Activated T-cell treated with anti-CD3 and anti-CD28 coated beads, Interleukin-2, amount 50 U/mL, for 4 hours (primary cell): ENCODE measurements at regions not wholly inside any gene's neighbourhood (a gene's known extent, or its start where the extent isn't known, plus 50 kb on each side); places are given as distances from the start of the nearest gene placed in this dataset.

Experiments
- ATAC-seq, 2 donors: fragments of 200-7000 bp; cut with Tn5 transposase; one replicate each; pipeline ENCODE4 v1.10.0; 2021
- DNase-seq: peaks from one replicate; pipeline ENCODE4 v3.0.0-alpha.2; 2020
- H3K27me3 Mint-ChIP-seq: one replicate; pipeline ENCODE4 v1.8.0; 2021; ENCODE audit warnings: low read depth, mixed read lengths
- H3K36me3 Mint-ChIP-seq: one replicate; pipeline ENCODE4 v1.8.0; 2022; ENCODE audit warnings: mixed read lengths; ENCODE audit not compliant: insufficient read depth
- H3K4me1 Mint-ChIP-seq: one replicate; pipeline ENCODE4 v1.8.0; 2021; ENCODE audit warnings: low read depth, mixed read lengths
- H3K4me3 Mint-ChIP-seq: one replicate; pipeline ENCODE4 v1.8.0; 2021; ENCODE audit warnings: mild to moderate bottlenecking, moderate library complexity, mixed read lengths
- H3K9me3 Mint-ChIP-seq: one replicate; pipeline ENCODE4 v1.8.0; 2021; ENCODE audit warnings: mixed read lengths

GRCh38 chr13:90898811-90899210, 448.7 kb upstream of the MIR17HG start:
- ATAC-seq (no peak), DNase-seq (no peak)
- Mint-ChIP-seq H3K9me3 (peaks cover 9% of the 10 kb centered on the region), H3K4me1 (no peaks in the 10 kb centered on the region), H3K27me3 (no peaks in the 10 kb centered on the region), H3K36me3 (no peaks in the 10 kb centered on the region), H3K4me3 (no peak overlapping the region)

- H3K9me3 Mint-ChIP-seq, result peaks cover 9% of the 10 kb centered on the region
- no peak for DNase-seq
- H3K36me3 Mint-ChIP-seq, result no peaks in the 10 kb centered on the region
- H3K4me1 Mint-ChIP-seq, result no peaks in the 10 kb centered on the region
- H3K4me3 Mint-ChIP-seq, result no peak overlapping the region
- no peak for ATAC-seq
- H3K27me3 Mint-ChIP-seq, result no peaks in the 10 kb centered on the region
Measured at GRCh38 chr13:90899416-90899815, 448.1 kb upstream of the MIR17HG start.

- DNase-seq, result no peak
- Mint-ChIP-seq H3K4me3 (no peak overlapping the region), H3K27me3 (no peaks in the 10 kb centered on the region), H3K4me1 (no peaks in the 10 kb centered on the region), H3K36me3 (no peaks in the 10 kb centered on the region), H3K9me3 (peaks cover 18% of the 10 kb centered on the region)
- ATAC-seq, result no peak
Measured at GRCh38 chr13:90902255-90902654, 445.2 kb upstream of the MIR17HG start.

- no peaks in the 10 kb centered on the region for H3K36me3 Mint-ChIP-seq
- no peak for ATAC-seq
- peaks cover 14% of the 10 kb centered on the region for H3K9me3 Mint-ChIP-seq
- H3K27me3 Mint-ChIP-seq, result no peaks in the 10 kb centered on the region
- H3K4me3 Mint-ChIP-seq, result no peak overlapping the region
- no peaks in the 10 kb centered on the region for H3K4me1 Mint-ChIP-seq
- no peak for DNase-seq
Measured at GRCh38 chr13:90906554-90906953, 440.9 kb upstream of the MIR17HG start.

GRCh38 chr13:90908792-90909191, 438.7 kb upstream of the MIR17HG start:
- H3K27me3 Mint-ChIP-seq, result no peaks in the 10 kb centered on the region
- peaks cover 14% of the 10 kb centered on the region for H3K9me3 Mint-ChIP-seq
- H3K4me1 Mint-ChIP-seq, result no peaks in the 10 kb centered on the region
- no peak for ATAC-seq
- no peaks in the 10 kb centered on the region for H3K36me3 Mint-ChIP-seq
- DNase-seq, result no peak
- H3K4me3 Mint-ChIP-seq, result no peak overlapping the region

GRCh38 chr13:90910018-90910639, 437.4 kb upstream of the MIR17HG start:
- Mint-ChIP-seq H3K4me1 (no peaks in the 10 kb centered on the region), H3K36me3 (no peaks in the 10 kb centered on the region), H3K9me3 (peaks cover 17% of the 10 kb centered on the region), H3K27me3 (no peaks in the 10 kb centered on the region), H3K4me3 (no peak overlapping the region)
- DNase-seq (no peak), ATAC-seq (no peak)

- Mint-ChIP-seq H3K9me3 (peaks cover 9% of the 10 kb centered on the region), H3K4me1 (no peaks in the 10 kb centered on the region), H3K36me3 (no peaks in the 10 kb centered on the region), H3K4me3 (no peak overlapping the region), H3K27me3 (no peaks in the 10 kb centered on the region)
- ATAC-seq, result no peak
- DNase-seq, result no peak
Measured at GRCh38 chr13:90912247-90912646, 435.2 kb upstream of the MIR17HG start.

- no peaks in the 10 kb centered on the region for H3K4me1 Mint-ChIP-seq
- peaks cover 13% of the 10 kb centered on the region for H3K9me3 Mint-ChIP-seq
- H3K4me3 Mint-ChIP-seq, result no peak overlapping the region
- no peaks in the 10 kb centered on the region for H3K27me3 Mint-ChIP-seq
- no peak for DNase-seq
- no peak for ATAC-seq
- no peaks in the 10 kb centered on the region for H3K36me3 Mint-ChIP-seq
Measured at GRCh38 chr13:90918536-90918935, 429.0 kb upstream of the MIR17HG start.

GRCh38 chr13:90919153-90919552, 428.3 kb upstream of the MIR17HG start:
- no peak overlapping the region for H3K4me3 Mint-ChIP-seq
- no peaks in the 10 kb centered on the region for H3K4me1 Mint-ChIP-seq
- no peak for DNase-seq
- peaks cover 13% of the 10 kb centered on the region for H3K9me3 Mint-ChIP-seq
- no peak for ATAC-seq
- H3K27me3 Mint-ChIP-seq, result no peaks in the 10 kb centered on the region
- H3K36me3 Mint-ChIP-seq, result no peaks in the 10 kb centered on the region

GRCh38 chr13:90926459-90926858, 421.0 kb upstream of the MIR17HG start:
- no peak overlapping the region for H3K4me3 Mint-ChIP-seq

GRCh38 chr13:90928109-90928508, 419.4 kb upstream of the MIR17HG start:
- no peaks in the 10 kb centered on the region for H3K27me3 Mint-ChIP-seq
- H3K4me1 Mint-ChIP-seq, result no peaks in the 10 kb centered on the region
- H3K36me3 Mint-ChIP-seq, result no peaks in the 10 kb centered on the region
- DNase-seq (no peak), ATAC-seq (no peak)
- H3K4me3 Mint-ChIP-seq, result no peak overlapping the region
- H3K9me3 Mint-ChIP-seq, result peaks cover 13% of the 10 kb centered on the region

More at GRCh38 chr13:90926459-90926858, 421.0 kb upstream of the MIR17HG start:
- no peaks in the 10 kb centered on the region for H3K36me3 Mint-ChIP-seq
- peaks cover 13% of the 10 kb centered on the region for H3K9me3 Mint-ChIP-seq
- no peaks in the 10 kb centered on the region for H3K27me3 Mint-ChIP-seq
- DNase-seq (no peak), ATAC-seq (no peak)
- no peaks in the 10 kb centered on the region for H3K4me1 Mint-ChIP-seq

- Mint-ChIP-seq H3K4me1 (no peaks in the 10 kb centered on the region), H3K4me3 (no peak overlapping the region), H3K27me3 (no peaks in the 10 kb centered on the region), H3K9me3 (peaks cover 11% of the 10 kb centered on the region), H3K36me3 (no peaks in the 10 kb centered on the region)
- ATAC-seq, result no peak
- DNase-seq, result no peak
Measured at GRCh38 chr13:90933097-90933826, 414.2 kb upstream of the MIR17HG start.

- Mint-ChIP-seq H3K36me3 (no peaks in the 10 kb centered on the region), H3K27me3 (no peaks in the 10 kb centered on the region), H3K9me3 (peaks cover 5% of the 10 kb centered on the region), H3K4me1 (no peaks in the 10 kb centered on the region), H3K4me3 (no peak overlapping the region)
- no peak for ATAC-seq
- no peak for DNase-seq
Measured at GRCh38 chr13:90934741-90935140, 412.7 kb upstream of the MIR17HG start.

GRCh38 chr13:90938848-90939247, 408.6 kb upstream of the MIR17HG start:
- Mint-ChIP-seq H3K27me3 (no peaks in the 10 kb centered on the region), H3K36me3 (no peaks in the 10 kb centered on the region), H3K4me3 (no peak overlapping the region), H3K9me3 (peaks cover 6% of the 10 kb centered on the region), H3K4me1 (no peaks in the 10 kb centered on the region)
- ATAC-seq (no peak), DNase-seq (no peak)

GRCh38 chr13:90943946-90944345, 403.5 kb upstream of the MIR17HG start:
- H3K36me3 Mint-ChIP-seq, result no peaks in the 10 kb centered on the region

More at GRCh38 chr13:90943946-90944345, 403.5 kb upstream of the MIR17HG start:
- ATAC-seq (no peak), DNase-seq (no peak)
- H3K27me3 Mint-ChIP-seq, result no peaks in the 10 kb centered on the region
- H3K9me3 Mint-ChIP-seq, result peaks cover 15% of the 10 kb centered on the region
- H3K4me3 Mint-ChIP-seq, result no peak overlapping the region
- no peaks in the 10 kb centered on the region for H3K4me1 Mint-ChIP-seq
